NCI-H2029 (cell line): ENCODE measurements at regions not wholly inside any gene's neighbourhood (a gene's known extent, or its start where the extent isn't known, plus 50 kb on each side); places are given as distances from the start of the nearest gene placed in this dataset.

ENCODE experiments used
- DNase-seq: peaks from one replicate; lab custom pipeline; 2025; lab: John Stamatoyannopoulos, UW

DNA sequence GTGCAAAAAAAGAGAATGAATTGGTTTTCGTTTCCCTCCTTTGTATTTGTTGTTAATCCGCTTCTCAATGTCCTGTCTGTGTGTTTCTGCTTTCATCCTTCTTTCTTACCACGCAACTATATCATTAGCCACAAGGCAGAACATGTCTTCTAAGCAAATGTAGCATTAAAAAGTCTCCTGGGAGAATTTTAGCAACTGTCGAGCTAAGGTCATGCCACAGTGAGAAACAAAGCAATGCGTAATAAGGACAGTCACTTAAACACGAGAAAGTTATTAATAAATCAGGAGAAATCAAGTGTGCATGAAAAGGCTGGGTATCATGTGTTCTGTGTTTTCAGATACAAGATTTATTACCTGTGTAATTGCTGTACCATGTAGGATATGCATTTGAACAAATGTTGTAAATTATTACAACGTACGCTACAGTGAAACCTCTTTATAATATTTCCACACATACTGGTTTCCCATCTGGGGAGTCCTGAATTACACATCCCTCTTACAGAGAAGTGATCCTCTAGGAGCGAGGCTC lies 890.8 kb downstream of the TRIML1 start:
- DNase-seq, result no peak

DNA sequence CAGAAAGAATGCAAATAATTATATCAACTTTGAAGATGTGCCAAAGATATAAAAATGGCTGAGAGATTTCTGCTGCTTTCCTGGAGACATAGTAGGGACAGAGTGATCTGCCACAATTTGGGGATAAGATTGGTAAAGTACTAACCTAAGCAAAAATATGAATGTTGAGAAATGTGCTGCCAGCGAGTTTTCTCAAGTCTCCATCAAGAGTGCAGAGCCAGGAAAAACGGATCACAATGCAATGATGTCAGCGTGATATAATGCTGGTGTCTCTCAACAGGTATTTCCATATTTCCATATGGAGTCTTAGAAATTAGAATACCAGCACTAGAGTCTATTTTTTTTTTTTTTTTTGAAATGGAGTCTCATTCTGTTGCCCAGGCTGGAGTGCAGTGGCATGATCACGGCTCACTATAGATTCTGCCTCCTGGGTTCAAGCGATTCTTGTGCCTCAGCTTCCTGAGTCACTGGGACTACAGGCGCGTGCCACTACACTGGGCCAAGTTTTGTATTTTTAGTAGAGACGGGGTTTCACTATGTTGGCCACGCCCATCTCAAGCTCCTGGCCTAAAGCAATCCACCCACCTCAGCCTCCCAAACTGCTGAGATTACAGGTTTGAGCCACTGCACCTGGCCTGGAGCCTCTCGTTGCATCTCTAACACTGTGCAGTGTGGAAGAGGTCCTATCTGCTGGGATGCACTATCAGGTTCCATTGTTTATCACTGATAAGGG lies 893.5 kb downstream of the TRIML1 start:
- no peak for DNase-seq

DNA sequence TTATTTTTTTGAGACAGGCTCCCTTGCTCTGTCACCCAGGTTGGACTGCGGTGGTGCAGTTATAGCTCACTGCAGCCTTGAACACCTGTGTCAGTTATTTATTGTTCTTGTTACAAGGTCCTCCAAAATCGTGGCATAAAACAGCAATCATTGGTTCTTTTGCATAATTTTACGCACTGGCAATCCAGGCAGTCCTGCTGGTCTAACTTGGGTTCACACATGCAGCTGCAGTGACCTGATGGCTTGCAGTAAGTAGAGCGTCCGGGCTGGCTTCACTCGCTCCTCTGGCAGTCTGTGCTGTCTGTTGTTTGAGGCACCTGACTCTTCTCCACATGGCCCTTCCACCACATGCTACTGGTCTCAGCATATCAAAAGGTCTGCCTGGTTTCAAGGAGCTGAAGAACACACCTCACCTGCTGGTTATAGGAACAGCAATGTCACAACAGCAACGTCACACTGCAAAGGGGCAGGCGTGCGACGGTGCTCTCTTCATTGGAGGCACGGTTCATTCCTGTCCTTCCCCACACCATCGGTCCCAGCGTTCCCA lies 894.6 kb downstream of the TRIML1 start:
- no peak for DNase-seq

DNA sequence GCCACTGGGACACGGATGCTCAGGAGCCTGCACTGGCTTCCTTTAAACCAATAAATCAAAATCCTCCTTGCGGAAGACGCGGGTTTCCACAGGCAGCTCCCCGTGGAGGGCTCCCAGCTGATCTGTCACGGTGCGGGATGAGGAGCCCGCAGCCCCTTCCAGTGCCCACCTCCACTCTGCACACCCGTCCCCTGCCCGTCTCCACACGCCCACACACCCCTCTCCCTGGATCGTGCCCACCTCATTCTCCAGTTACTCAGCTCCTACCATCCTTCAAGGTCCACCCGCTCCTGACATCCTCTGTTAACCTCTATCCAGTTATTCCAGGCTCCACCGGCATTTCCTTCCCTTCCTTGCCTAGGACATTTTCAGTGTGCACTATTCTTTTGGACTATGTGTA lies 895.9 kb downstream of the TRIML1 start:
- DNase-seq, result no peak

DNA sequence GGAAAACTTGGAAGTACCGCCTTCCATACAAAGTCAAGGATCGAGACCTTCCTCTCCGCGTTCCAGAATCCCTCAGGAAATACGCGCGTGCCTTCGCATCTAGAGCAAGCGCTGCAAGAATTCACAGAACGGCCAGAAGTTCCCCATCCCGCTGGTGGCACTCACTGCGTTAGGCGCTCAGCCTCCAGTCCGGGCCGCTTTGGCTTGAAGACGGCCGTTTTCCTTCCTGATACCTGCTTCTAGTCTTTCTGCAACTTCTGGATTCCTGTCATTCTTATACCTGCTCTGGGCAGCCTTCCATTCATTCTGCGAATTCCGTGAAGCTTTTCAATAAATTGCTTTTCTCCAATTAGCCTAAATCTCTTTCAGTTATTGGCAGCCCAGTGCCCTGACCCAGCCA lies 896.4 kb downstream of the TRIML1 start:
- DNase-seq, result no peak

DNA sequence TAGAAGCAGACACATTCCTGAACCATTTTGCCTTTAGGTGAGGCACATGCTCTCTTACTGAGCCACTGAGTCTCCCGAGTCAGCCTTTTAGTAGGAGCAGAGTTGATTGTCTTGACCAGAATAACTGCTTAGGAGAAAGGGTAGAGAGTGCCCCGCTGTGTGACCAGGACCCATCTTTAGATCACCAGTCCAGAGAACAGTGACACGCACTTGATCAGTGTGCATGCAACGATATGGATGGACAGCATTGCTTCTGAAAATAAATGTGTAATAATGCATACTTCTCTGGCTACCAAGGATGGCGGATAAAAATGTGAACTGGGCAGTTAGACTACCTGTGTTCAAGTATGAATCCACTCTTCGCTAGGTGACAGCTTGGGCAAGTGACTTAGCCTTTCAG lies 897.7 kb downstream of the TRIML1 start:
- no peak for DNase-seq

DNA sequence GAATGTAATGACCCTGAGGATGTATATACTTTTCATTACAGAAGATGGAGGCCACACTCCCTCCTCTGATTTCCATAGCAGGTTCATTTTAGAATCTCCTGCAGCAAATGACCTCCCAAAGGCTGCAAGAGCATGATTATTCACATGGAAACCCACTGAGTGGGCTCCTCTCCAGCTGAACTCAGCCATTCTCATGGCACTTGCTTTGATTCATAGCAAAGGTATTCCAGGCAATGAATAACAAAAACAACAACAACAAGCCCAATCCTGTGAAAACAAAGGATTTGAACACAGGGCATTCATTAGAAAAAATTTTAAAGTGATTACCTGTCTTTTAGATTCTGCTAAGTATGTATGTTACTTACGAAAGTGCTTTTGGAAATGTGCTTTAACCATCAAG lies 894.0 kb upstream of the FRG1 start:
- DNase-seq, result no peak

DNA sequence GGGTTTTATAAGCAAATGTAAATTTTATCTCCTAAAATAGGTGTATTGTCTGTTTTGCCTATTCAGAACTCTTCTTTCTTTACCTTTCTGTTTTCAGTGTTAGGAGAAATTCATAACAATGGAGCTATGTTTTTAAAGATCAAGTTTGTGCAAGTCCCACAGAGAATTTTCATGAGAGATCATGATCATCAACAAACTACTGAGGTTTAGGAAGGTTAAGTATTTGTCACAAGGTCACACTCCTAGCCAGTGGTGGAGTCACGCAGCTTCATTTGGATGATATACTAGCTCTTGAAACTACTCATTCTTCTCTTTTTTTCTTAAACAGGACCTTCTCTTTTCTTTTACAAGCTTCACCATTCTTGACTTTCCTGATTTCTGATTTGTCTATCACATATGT lies 892.6 kb upstream of the FRG1 start:
- no peak for DNase-seq

DNA sequence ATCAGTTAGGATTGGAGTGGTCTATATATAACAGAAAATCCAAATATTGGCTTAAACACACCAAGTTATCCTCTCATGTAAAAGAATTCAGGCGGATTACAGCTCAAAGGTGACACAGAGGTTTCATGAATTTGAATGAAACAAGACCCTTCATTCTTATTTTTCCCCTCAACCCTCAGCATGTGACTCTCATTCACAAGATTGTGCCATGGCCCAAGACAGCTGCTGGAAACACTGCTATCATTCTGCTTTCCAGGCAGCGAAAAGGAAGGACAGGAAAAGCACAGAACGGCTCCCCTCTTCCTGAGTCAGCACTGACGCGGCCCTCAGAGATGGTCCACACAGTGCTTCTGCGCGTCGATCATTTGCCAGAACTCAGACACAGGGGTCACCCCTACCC lies 891.0 kb upstream of the FRG1 start:
- DNase-seq, result no peak

DNA sequence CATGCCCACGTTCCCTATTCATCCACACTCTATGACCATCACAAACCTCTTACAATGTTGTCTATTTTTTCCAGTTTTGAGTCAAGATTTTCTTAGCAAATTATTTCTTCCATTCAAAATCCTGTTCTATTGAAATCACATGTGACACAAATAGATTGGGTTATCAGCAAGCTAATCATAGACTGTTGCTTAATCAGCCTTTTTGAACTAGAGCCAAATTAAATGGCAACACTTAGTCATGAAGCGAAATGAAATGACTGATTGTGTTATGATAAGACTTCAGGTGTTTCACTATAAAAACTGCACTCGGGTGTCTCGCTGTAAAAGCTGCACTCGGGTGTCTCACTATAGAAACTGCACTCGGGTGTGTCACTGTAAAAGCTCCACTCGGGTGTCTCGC lies 890.0 kb upstream of the FRG1 start:
- no peak for DNase-seq

DNA sequence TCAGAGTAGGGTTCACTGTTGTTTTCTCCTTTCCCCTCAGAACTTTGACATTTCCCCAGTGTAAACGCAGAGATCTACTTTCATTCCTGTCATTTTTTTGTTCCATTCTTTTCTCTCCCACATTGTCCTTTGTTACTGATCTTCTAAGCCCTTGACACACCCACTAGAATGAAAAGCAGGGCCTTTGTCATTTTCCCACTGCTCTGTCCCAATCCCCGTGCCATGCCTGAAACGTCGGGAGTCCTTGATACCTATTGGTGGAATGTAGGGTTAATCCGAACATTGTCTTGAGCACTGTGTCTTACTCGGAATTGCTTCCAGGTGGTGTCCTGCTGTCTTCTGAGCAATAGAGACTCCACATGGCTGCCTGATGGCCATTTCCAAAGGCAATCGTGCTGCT lies 887.1 kb upstream of the FRG1 start:
- DNase-seq, result no peak

DNA sequence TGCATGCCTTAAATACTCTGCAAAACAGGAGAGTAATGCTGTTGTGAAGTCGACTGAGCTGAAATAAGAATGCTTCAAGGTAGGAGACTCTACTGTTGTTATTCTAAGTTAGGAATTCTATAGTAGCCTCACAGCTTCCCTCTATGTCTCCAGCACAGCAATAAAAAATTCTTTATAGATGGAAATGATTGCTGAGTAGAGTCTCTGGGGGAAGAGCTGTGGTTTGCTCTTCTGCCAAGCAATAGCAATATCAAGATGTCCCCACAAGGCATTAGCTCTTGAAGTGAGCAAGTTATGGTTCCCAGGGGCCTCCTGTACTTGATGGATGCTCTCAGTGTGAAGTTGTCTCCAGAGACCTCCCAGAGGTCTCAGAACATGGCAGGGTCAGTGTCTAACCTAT lies 880.6 kb upstream of the FRG1 start:
- DNase-seq, result no peak

DNA sequence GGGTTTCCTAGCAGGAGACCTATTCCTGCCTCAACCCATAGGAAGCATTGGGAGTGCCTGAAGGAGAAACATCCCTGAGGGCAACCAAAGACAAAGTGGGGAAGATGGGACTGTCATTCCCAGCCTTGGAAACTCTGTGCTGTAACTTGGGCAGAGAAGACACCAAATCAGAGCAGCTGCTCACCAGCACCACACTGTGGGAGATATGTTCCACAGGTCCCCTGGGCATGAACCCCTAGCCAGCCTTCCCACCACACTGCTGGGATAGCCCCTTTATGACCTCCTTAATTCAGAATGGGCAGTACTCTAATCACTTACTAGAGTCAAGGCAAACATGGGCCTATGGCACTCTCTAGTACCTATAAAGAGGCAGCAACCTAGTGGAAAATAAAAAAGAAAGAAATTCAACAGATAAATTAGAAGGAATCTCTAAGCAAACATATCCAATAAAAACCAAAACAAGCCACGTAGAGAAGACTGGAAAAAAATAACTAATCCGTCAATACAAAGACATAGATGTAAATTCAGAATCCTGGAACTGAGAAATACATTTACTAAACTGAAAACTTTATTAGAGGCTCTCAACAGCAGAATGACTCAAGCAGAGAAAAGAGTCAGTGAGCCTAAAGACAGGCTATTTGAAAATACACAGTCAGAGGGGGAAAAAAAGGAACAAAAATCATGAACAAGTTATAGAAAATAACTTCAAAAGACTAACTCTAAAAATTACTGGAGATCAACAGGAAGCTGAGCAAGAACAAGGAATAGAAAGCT lies 878.4 kb upstream of the FRG1 start:
- DNase-seq, result no peak

DNA sequence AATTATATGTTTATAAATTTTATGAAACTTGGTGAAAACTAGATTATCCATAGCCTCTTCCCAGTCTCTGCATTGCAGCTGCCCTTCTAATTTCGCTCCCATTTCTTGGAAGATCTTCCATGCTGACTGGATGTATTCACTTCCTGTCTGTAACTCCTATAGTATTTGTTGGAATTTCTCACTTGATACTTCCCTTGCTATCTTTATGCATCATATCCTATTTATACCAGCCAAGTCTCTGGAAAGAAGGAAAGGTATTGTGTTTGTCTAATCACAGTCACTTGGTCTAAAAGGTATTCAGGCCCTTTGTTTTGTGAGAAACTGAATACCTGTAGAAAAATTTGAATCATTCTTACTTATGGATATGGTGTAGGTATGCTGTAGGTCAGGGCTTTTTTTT lies 870.9 kb upstream of the FRG1 start:
- no peak for DNase-seq

DNA sequence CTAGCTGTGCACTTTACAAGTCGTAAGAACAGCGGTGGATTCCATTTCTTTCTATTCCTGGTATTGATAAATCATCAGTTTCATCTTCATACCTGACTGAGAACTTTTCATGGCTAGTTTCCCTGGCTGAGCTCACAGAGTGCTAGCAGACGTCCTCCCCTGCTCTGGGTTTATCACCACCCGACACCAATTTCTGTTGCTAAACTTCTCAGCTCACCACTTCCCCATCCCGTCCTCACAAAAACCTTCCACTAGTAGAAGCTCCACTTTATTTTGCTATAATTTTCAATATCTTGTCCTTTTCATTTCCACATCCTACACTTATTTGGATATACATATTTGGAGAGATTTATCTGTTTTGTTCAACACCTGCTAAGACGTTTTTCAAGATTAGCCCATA lies 869.4 kb upstream of the FRG1 start:
- no peak for DNase-seq

DNA sequence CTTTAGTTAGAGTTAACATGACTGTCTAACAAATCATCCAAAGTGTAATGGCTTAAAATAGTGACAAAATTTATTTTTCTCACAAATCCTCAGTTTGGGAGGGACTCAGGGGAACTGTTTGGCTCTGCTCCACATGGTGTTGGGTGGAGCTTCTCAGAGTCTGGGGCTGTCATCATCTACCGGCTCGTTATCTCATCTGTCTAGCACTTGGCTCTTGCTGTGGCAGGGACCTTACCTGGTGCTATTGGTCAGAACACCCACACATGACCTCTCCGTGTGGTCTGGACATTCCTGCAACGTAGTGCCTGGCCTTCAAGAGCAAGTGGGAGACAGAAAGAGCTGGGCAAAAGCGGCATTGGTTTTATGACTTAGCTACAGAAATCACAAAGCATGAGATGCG lies 866.9 kb upstream of the FRG1 start:
- no peak for DNase-seq

DNA sequence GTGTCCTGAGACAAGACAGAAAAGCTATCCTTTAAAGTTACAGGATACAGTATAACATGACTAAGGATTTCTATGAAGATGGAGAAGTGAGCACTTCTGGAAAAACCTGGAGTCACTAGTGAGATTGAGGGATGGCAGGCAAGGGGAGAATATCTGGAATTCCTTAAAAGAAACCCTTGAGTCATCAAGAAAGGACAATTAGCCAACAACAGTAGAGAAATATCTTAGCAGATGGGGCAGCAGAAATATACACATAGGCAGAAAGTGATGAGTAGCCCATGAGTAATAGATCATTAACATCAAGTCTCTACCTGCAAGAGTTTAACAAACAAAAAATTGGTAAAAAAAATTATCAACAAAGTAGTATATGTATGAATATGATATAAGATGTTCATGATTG lies 858.8 kb upstream of the FRG1 start:
- no peak for DNase-seq

DNA sequence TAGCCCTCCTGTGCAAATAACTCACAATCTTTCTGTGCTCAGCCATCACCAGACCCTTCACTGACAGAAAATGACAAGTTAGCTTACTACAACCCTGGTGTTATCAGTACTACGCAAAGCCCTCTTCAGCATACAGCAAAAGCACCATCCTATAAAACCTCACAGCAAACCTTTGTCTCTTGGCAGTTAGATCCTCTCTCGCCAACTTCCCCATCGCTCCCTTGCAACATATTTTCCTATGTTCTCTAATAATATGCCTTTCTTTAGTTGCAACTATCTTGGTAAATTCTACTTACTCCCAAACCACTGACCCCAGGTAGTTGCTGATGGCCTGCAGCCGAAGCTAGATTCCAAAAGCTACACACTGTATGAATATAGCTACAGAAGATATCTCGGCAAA lies 856.9 kb upstream of the FRG1 start:
- DNase-seq, result no peak

DNA sequence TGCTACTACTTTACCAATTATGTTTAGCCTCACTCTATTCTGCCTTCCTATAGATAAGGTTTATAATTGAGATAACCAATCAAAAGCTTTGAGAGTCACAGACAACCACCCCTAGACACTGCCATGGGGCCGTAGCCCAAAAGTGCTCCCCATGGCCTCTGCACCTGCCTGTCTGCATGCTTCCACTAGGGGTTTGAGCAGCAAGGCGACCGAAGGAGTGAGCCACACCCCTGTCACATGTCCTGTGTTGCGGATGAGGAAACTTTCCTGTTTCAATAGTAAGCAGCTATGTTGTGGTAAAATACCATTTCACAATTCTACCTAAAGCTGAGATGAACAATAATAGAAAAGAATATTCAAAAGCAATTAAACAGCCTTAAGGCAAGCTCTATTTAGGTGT lies 856.0 kb upstream of the FRG1 start:
- DNase-seq, result no peak

DNA sequence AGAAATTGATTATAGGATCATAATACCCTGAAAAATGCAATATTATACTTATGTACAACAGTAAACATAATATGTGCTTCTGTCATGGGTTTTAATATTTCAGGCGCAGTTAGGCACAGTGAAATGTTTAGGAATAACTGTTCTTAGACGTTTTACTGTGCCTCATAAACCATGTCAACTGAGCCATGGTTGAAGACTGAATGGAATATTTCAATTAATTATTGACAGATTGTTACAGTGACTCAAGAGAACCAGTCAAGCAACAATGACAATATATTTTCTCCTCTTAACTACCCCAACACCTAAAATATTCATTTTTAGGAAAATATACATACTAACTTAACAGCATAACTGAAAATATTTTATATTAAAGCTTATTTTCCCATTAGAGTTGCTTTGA lies 852.7 kb upstream of the FRG1 start:
- no peak for DNase-seq

DNA sequence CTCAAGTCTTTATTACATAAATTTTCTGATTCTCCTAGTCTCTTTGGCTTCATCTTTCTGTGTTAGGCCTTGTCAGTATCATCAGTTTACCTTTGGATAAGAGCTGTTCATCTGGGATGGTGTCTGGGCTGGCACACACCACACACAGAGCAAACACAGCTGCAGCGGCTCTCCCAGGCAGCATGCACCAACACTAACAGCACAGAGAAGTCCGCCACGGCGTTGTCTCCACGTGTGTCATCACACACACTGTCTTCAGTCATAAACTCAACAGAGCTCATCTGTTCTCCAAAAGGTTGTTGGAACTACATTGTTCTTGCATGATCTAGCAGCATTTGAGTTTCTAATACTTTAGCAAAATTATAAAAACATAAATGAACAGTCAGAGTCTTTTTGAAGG lies 851.9 kb upstream of the FRG1 start:
- peak; percentile 59 for DNase-seq

DNA sequence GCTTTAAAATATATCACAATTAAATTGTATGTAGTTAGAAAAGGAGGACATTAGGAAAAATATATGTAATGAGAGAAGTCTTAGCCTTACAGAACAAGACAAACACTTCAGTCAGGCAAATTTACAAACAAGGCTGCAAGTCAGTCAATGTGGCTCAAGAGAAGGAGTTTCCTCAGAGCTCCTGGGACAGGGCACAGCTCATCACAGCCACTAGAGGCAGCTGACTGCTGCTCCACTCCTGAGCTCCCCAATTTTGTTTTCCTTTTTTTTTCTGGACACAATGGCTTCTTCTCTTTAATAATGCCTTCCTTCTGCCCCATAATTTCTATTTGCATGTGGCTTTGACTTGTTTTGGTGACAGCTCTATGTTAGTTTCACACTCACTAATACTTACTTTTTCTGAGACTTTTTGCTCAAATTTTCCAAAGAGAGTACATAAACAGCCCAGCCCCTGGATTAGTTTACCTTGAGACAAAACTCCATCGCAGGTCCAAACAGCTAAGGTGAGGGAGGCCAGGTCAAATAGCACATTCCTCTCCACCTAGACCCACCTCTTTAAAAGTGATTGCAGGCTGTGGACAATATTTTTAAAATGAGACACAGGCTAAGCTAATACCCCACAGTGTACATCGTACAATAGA lies 850.4 kb upstream of the FRG1 start:
- peak; percentile 7 for DNase-seq

DNA sequence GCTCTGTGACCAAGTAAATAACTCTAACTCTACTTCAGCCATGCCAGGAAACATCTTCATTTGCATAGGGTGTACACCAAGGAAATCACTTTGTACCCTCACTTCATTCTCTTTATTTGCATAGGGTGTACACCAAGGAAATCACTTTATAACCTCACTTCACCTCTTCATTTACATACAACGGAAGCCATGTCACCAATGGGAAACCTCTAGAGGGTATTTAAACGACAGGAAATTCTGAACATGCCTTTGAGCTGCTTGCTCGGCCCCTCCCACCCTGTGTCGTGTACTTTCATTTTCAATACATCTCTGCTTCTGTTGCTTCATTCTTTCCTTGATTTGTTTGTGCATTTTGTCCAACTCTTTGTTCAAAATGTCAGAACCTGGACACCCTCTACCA lies 848.1 kb upstream of the FRG1 start:
- peak; percentile 10 for DNase-seq
